Cardiac fibroblast (primary cell): ENCODE measurements at regions not wholly inside any gene's neighbourhood (a gene's known extent, or its start where the extent isn't known, plus 50 kb on each side); places are given as distances from the start of the nearest gene placed in this dataset.
A peak's percentile ranks its signal among the peaks of the same experiment; 100 is the strongest.

ENCODE experiments used
- DNase-seq, 2 donors: peaks; one replicate each; pipeline versions ENCODE4 v3.0.0 to v3.0.0-alpha.2; 2010; ENCODE audit warnings: low read depth in 2 of 2
- H3K4me3 ChIP-seq, 2 donors: replicated peaks in 1 of 2; 1 replicate in 1 of 2; 2 replicates in 1 of 2; pipeline ENCODE4 v1.5.1; 2011; ENCODE audit warnings: low read depth in 2 of 2, low read length in 2 of 2, mild to moderate bottlenecking in 2 of 2, moderate library complexity in 1 of 2
- CTCF ChIP-seq: IDR thresholded peaks from one replicate; pipeline ENCODE4 v1.5.1; 2011; ENCODE audit warnings: low read depth, mild to moderate bottlenecking, low read length, inconsistent platforms

- no peak for TF ChIP-seq CTCF
- peak in 1 of 2 donors; percentile 25 for DNase-seq
- no peak overlapping the region for H3K4me3 ChIP-seq
Observed at GRCh38 chr2:226435146-226435545, 364.5 kb downstream of the IRS1 start.

DNA sequence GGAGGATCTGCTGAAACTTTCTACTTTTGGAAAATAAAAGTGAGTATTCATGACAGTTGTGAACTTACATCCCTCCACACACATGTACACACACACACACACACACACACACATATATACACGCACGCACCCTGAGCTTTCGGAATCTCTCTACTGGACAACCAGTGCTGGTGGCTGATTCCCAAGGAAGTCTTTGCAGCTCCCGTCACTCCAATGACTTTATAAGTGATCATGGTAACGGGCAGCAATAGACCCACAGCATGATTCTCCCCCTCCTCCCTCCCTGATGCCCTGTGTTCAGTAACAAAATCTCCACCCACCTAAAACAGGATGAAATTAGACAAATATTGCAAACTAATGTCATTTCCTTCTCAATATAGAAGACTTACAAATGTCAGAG, 364.9 kb downstream of the IRS1 start:
- DNase-seq: no peak
- no peak for TF ChIP-seq CTCF
- no peak overlapping the region for H3K4me3 ChIP-seq

DNA sequence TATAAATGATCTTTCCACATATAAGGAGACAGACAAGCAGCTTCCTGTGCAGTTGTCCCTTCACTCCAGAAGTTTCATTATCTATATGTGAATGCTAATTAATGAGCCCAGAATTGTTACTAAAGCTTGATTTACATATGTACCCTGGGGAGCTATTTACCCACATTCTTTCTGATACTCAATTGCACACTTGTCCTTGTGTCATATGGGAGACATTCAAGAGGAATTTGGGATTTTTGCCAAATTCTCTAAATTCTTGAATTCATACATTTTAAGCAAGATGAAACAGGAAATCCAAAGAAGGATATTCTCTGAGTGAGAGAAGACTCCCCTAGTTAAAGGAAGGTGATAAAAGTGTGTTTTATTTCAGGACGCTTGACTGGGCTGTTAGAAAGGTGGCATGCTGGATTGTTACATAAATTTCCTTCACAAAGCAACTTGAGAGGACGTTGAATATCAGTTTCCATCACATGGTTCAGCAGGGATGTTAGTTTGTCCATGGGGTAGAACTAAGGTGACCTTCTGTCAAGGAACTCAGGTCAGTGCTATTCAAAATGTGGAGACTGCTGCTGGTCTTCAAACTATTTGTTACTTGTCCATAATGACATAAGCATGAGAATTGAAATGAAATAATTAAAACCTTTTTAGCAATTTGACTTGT, 368.2 kb downstream of the IRS1 start:
- no peak for TF ChIP-seq CTCF
- no peak overlapping the region for H3K4me3 ChIP-seq
- peak; percentile 64 to 89 for DNase-seq

DNA sequence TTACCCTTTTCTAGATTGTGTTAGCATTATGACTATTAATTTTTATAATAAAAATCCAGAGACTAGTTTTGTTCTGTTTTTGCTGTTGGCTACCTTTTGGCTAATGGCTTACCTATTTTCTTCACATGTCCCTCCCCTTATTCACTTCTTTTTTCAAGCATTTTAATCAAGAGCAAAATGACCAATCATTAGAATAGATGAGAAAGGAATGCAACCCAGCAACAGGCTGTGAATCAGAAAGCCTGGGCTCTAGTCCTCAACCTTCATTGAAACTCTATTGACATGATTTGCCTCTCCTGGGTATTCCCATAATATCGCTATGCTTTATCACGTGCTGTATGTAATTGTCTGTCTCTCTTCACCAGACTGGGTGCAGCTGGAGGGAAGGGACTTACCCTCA, 370.1 kb downstream of the IRS1 start:
- no peak for TF ChIP-seq CTCF
- no peak overlapping the region for H3K4me3 ChIP-seq
- DNase-seq: no peak

DNA sequence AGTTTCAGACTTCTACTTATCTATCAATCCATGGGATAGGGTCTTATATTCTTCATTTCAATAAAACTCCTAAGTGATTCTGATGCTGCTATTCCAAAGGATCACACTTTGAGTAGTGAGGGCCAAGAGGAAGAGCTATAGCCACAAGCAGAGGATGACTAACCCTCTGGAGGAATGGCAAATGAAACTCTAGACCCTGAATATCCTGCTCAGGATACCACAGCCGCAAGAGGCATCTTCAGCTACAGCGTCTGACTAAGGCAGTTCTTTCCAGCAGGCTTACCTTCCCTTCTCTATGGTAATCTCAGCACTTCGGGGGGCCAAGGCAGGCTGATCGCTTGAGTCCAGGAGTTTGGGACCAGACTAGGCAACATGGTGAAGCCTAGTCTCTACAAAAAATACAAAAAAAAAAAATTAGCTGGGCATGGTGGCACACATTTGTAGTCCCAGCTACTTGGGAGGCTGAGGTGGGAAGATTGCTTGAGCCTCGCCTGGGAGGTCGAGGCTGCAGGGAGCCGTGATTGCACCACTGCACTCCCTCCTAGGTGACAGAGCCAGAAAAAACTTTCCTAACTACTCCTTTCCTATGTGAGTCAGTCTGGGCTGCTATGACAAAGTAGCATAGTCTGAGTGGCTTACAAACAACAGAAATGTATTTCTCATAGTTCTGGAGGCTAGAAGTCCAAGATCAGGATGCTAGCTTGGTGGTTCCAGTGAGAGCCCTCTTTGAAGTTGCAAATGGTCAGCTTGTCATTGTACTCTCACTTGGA, 371.9 kb downstream of the IRS1 start:
- DNase-seq: peak; percentile 73 to 96
- TF ChIP-seq CTCF: peak; percentile 10

GRCh38 chr2:226426292-226426736, 373.3 kb downstream of the IRS1 start:
- no peak for TF ChIP-seq CTCF
- peak; percentile 84 to 95 for DNase-seq

More for the DNA sequence above, 371.9 kb downstream of the IRS1 start:
- H3K4me3 ChIP-seq: no peak overlapping the region

More at GRCh38 chr2:226426292-226426736, 373.3 kb downstream of the IRS1 start:
- no peak overlapping the region for H3K4me3 ChIP-seq
